MM.1S (cell line): ENCODE measurements at regions not wholly inside any gene's neighbourhood (a gene's known extent, or its start where the extent isn't known, plus 50 kb on each side); places are given as distances from the start of the nearest gene placed in this dataset.

ENCODE experiments used
- CTCF ChIP-seq: fragments of 300-600 bp; sonication (generic); IDR thresholded peaks from 2 replicates; pipeline ENCODE4 v1.5.1; 2016; ENCODE audit warnings: antibody characterized with exemption, low read length, mixed read lengths
- EZH2 ChIP-seq: fragments of 300-600 bp; sonication (generic); optimal IDR thresholded peaks from 2 replicates; pipeline ENCODE3; 2017; ENCODE audit warnings: low read depth, mild to moderate bottlenecking, antibody characterized with exemption, low read length, mixed read lengths
- EZH2phosphoT487 ChIP-seq: fragments of 300-600 bp; sonication (generic); IDR thresholded peaks from 2 replicates; pipeline ENCODE4 v1.6.1; 2018; ENCODE audit warnings: antibody characterized with exemption, low read length

DNA sequence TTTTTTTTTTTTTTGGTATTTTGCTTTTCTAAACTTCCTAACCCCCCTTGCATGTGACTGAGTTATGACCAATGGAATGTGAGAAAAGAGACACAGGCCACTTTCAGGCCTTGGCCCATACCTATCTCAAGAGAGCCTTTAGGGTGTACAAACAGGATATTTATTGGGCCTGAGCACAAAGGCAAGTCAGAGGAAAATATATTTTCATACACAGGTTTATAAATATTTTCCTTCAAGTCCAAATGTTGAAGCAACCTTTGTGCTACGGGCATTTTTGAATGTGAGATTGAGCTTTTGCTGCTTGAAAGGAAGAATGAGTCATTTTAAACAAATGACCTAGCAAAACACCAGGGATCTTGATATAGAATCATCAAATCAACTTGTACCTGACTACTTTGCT, 228.6 kb upstream of the E2F7 start:
- no peak for TF ChIP-seq CTCF
- no peak for TF ChIP-seq EZH2
- TF ChIP-seq EZH2phosphoT487 = no peak
